Loucy (cell line): ENCODE measurements at regions not wholly inside any gene's neighbourhood (a gene's known extent, or its start where the extent isn't known, plus 50 kb on each side); places are given as distances from the start of the nearest gene placed in this dataset.

ENCODE experiments used
- CTCF ChIP-seq: fragments of 200-600 bp; sonication (generic); conservative IDR thresholded peaks from 2 replicates; pipeline ENCODE4 v1.5.1; 2014; ENCODE audit warnings: mild to moderate bottlenecking, antibody characterized with exemption, low read length
- EZH2phosphoT487 ChIP-seq: fragments of 200-600 bp; IDR thresholded peaks from 2 replicates; pipeline ENCODE4 v1.6.1; 2018; ENCODE audit warnings: antibody characterized with exemption, mild to moderate bottlenecking, moderate library complexity, borderline replicate concordance

DNA sequence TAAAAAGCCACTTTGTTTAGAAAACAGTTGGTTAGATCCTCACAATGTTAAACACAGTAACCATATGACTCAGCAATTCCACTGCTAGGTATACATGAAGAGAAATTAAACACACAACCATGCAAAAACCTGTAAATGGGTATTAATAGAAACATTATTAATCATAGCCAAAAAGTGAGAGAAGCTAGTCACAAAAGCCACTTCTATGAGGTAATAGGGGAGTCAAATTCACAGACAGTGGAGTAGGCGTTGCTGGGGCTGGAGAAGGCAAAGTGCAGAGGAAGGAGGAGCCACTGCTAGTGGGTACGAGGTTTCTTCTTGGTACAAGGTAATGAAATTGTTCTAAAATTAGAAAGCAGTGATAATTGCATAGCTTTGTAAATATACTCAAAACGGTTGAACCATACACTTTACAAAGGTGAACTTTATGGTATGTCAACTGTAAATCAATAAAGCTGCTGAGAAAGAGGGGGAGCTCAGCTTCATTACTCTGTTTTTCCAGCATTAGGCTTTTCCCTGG lies 364.4 kb downstream of the GADD45G start:
- TF ChIP-seq CTCF: no peak
- no peak for TF ChIP-seq EZH2phosphoT487
